IPS DF 19.7 (cell line): ENCODE measurements at regions not wholly inside any gene's neighbourhood (a gene's known extent, or its start where the extent isn't known, plus 50 kb on each side); places are given as distances from the start of the nearest gene placed in this dataset.
A peak's percentile ranks its signal among the peaks of the same experiment; 100 is the strongest.
"Not testable (repeated sequence)": the region's sequence is repeated elsewhere in the genome, so short reads cannot be mapped to it uniquely, and the experiment has no call there.

Source experiments
- DNase-seq: peaks from one replicate; pipeline ENCODE4 v3.0.0-alpha.2; 2013; ENCODE audit warnings: low read depth, low spot score

DNA sequence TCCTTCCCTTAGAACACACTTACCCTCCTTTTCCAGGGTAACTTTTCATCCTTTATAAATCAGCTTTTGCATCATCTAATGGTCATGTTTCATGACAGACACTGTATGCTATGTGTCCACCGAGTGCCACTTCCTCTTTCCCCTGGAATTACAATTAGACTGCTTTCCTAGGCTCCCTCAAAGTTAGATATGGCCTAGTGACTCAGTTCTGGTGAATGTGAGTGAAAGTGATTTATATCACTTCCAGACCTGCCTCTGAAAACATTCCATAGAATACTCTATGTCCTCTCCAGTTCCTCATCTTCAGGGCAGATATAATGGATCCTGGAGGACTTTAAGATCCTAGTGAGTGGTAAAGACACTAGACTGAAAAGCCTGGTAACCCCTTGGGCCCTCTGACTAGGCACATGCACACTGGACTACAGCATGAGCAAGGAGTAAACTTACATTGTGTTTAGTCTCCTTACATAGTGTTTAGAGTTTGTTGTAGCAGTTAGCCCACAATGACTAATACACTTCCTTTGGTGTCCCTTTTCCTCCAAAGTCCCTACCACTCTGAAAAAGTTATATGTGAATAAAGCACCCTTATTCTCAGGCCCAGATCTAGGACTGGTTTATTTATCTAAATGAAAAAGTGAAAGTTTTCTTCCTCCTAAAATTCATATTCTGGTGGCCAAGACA, 59.3 kb downstream of the GPR88 start:
- DNase-seq = no peak

DNA sequence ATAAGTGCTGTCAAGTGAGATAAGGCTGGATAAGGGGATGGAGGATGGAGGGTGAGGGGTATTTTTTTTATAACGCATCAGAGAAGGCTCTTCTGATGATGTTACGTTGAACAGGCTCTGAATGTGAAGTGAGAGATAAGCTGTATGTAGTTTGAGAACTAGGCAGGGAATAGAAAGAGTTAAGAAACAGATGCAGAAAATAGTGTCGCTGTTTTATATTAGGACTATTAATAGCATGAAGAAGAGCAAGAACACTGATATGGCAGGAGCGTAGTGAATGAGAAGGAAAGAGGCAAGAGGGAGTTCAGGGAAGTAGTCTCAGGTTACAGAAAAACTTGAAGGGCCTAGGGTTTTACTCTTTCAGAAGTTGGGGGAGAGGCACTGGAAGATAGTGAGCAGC, 59.8 kb downstream of the GPR88 start:
- no peak for DNase-seq

DNA sequence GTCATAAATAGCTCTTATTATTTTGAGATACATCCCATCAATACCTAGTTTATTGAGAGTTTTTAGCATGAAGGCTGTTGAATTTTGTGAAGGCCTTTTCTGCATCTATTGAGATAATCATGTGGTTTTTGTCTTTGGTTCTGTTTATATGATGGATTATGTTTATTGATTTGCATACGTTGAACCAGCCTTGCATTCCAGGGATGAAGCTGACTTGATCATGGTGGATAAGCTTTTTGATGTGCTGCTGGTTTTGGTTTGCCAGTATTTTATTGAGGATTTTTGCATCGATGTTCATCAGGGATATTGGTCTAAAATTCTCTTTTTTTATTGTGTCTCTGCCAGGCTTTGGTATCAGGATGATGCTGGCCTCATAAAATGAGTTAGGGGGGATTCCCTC, 62.4 kb downstream of the GPR88 start:
- not testable (repeated sequence) for DNase-seq

DNA sequence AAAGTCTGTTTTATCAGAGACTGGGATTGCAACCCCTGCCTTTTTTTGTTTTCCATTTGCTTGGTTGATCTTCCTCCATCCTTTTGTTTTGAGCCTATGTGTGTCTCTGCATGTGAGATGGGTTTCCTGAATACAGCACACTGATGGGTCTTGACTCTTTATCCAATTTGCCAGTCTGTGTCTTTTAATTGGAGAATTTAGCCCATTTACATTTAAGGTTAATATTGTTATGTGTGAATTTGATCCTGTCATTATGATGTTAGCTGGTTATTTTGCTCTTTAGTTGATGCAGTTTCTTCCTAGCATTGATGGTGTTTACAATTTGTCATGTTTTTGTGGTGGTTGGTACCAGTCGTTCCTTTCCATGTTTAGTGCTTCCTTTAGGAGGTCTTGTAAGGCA, 64.1 kb downstream of the GPR88 start:
- not testable (repeated sequence) for DNase-seq

DNA sequence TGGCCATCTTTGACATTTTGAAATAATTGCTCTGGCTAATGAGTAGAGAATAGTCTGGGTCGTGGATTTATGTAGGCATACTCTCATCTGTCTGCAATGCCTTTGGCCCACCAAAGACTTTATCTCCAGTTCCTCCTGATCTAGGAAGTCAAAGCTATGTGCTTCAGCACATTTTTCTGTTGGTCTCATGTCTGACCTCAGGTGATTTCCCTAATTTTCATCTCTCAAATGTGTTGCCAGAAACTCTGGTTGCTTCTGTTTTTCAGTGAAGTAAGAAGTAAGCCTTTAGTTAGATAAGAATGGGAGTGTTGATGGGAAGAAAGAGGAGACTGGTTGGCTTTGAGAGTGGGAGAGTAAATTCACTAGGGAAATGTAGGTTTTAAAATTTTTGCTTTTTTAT, 66.4 kb downstream of the GPR88 start:
- no peak for DNase-seq

DNA sequence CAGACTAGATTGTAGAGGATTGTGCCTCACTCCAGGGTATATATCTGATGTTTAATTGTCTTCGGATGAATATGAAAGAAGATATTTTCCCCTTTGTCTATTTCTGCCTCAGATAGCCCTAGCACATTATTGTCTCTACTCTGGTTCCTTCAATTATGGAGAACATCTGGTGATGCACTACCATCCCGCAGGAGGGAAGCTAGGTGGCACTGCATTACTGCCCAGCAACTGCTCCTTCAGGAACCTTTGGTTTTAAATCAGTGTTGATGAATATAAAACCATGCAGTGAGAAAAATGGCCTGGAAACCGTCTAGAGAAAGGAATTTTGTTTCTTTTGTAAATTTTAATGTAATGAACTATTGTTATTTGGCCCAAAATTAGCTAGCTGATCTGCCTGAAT, 68.5 kb downstream of the GPR88 start:
- no peak for DNase-seq

DNA sequence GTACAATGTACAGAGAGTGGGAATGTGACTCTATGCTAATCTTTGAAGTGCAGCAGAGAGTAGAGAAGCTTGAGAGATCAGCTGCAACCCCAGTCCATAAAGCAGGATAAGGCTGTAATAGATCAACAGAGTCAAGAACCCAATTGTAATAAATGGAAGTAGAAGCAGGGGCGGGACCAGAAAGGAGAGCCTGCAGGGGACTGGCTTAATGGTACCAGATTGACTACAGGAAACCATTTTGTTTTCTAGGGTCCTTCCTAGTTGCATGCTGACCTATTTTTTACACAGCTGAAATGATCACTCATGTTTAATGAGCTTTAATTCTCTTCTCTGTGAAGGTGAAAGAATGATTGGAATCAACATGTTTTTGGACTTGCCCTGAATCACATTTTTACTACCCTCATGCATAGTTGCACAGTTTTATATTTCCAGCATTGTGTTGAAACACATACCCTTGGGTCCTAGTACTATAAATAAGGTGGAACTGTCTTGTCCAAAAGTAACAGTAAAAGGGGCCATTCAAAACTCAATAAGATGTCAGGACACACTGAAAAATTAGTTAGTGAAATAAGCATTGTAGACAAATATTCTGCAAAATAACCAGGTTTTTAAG, 69.8 kb downstream of the GPR88 start:
- DNase-seq = no peak

DNA sequence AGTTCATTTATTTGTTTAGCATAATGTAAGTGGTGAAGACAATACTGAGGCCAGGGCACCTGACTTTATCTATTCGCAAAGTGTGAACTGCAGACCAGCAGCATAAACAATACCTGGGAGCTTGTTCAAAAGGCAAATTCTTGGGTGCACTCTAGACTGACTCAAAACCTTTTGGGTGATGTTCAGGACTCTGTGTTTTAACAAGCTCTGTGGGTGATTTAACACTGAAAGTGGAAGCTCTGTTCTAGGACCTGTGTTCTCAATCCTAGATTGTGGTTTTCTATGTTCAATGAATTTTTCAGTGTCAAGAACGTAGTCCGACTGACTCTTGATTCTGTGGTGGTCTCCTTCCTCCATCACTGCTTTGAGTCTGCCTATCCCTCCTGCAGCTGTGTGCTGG, 71.9 kb downstream of the GPR88 start:
- no peak for DNase-seq

DNA sequence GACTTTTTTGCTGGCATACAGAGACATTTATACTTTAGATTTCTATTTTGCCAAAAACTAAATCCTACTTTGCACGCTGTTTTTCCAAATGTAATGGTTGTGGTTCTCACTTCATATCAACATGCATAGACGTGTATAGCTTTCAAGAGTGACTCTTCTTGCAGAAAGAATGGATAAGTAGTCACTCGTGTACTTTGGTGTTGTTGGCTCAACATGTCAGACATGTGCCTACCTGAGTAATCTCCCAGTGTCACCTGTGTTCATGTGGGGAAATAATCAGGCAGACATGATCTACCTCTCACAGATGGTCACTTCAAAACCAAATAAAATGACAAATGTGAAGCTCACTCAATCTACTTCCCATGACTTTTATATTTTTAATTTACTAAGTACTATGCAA, 73.1 kb downstream of the GPR88 start:
- no peak for DNase-seq

DNA sequence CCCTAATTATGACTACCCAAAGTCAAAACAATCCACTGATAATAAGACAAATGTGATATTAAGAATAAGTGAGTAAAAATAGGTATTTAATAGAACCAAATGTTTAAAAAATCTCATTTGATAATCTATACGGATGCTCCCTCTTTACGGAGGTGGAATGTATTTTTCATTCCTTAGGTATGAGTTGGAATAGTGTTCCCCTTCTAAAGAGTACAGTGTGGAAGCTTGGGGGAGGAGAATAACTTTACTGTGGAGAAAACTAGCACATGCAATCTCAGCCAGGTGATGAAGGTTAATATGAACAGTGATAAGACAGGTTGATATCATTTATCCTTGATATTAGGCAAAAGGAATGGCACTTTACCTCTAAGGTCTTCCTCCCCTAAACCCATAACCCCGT, 74.6 kb downstream of the GPR88 start:
- no peak for DNase-seq

DNA sequence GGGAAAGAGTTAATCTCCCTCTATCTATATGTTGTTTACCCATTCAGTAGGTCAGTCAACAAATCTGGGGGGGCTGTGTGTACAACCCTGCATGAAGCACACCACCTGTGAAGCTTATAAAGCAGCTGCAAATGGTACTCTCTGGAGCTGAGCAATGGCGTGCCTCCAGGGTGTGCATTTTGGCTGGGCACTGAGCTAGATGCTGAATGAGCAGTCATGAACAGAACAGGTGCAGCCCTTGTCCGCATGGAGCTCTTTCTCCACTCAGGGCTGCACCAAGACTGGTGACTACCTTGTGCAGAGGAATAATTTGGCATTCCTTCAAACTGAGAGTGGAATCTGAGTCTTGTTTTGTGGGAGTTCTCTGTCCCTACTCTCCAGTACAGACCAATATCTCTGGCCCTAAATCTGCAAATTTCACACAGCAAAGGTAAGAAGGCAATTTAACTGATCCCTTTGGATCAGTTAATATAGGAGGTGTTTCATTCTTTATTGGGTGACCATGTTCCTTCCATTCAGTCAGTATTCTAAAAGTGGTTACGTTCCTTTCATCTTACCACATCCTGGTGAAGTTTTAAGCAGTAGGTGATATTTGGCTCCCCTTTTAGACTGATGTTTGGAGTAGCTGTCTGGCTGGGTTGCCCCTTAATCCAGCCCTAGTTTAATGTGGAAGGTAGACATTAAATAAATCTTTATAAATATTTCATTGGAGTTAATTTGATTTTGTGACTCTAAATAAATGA, 76.0 kb downstream of the GPR88 start:
- DNase-seq = no peak

DNA sequence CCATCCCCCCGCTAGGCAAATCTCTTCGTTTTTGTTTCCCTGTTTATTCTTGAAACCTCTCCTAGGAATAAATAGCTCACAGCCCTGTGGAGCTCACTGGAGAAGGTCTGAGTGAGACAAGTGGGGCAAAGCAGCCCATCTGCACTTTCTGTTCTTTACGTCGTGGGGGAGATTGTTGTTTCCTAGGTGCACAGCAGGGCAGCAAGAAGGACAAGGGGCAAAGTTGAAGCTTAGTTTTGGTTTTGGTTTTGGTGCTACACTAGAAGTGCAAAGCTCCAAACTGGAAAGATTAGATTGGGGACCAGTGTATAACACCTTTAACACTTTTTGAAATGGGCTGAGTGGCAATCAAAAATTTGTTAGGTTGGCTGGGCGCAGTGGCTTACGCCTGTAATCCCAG, 76.6 kb downstream of the GPR88 start:
- DNase-seq = no peak

DNA sequence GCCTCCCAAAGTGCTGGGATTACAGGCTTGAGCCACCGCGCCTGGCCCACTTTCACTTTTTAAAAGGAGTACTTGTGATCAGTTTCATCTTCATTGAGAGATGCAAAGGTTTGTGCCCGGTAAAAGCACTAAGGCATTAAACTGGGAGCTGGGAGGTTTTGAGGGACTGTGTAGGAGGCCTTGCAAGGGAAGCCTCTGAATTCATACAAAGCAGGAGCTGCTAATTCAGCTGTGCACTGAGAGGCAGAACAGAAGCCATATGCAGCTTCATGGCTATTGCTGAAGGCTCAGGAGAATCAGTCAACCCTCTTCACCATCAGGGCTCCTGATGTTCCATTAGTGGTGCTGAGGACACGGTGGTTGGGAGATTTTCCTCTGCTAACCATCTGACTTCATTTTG, 77.7 kb downstream of the GPR88 start:
- no peak for DNase-seq

DNA sequence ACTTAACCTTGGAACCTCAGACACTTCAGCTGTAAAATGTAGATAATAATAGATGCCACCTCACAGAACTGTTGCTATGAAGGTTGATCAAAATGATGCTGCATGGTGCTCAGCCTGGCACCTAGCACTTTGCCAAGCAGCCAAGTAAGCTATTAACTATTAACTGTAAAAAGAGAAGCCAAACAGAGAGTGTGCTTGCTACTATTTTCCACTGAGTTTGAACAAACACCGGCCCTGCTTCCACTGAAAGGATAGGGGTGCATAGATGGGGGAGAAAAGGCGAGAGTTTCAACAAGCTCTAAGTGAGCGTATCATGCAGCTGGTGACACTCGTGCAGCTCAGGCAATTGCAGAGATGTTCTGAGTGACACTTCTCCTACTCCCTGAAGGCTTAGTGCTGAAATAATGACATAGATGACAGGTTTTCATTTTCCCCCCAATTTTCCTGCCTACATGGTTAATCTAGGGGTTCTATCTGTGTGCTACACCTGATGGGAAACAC, 78.2 kb downstream of the GPR88 start:
- DNase-seq = no peak

DNA sequence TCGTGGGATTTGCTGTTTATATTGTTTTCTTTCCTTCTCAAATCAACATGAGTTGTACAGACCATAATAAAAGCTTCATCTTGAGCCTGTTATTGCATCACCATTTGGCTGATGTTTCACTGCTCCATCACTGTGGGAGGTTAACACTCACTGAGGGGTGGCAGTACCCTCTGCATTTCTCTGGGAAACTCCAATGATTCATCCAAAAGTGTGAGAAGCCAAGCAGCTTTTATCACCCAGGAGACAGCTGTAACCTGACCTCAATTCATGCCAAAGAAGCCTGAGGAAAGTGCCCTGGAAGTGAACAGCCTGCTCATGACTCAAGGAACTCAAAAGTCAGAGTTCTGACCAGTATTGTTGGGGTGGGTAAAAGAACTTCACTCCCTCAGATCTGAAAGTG, 84.1 kb downstream of the GPR88 start:
- peak; percentile 5 for DNase-seq

DNA sequence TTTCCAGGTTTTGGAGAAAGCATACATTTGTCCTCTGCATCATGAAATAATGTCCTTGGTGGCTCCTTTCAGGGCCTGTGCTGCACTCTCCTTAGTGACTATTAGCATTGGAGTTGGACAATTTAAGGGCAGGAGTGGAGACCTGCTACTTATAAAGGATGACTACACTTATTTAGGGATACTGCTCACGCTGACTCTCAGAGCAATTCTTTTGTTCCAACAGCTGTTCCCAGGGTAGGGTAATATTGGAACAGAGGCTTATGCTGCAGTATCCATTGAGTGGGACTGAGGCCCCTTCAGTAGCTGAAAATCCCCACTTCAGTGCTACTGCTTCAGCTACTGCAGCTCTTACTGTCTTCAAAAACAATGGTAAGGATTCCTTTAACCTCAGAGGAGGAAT, 84.6 kb downstream of the GPR88 start:
- no peak for DNase-seq

DNA sequence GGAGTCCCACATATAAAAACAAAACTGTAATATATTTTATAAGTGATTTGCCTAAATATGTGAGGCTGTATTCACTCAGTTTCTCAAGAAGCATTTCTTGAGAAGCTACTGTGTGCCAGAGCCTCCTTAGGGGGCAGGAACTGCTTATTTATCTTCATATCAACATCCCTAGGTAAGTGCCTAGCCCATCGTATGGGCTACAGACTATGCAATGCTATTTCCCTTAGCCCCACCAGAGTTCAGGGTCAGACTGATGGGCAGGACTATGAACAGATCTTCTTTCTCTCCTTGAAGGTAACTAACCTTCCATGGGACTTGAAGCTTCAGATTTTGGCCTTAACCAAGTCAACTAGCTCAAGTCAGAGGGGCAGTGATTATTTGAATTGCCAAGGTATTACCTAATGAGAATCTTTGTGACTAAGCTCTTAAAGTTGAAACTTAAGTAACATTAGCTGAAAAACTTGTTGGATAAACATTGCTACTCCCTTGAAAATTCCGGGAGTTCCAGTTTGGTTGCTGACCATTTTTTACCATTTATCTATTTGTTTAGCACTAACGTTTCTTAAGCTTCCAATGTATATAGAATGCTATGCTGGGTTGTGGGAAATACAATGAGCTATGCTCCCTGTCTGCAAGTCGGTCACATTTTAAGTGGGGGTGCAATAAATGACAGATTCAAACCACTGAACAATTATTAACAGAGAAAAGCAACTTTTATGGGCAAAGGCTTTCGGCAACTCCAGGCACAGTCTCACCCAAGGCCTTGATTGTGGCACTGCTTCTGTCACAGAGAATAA, 85.2 kb downstream of the GPR88 start:
- DNase-seq = no peak

DNA sequence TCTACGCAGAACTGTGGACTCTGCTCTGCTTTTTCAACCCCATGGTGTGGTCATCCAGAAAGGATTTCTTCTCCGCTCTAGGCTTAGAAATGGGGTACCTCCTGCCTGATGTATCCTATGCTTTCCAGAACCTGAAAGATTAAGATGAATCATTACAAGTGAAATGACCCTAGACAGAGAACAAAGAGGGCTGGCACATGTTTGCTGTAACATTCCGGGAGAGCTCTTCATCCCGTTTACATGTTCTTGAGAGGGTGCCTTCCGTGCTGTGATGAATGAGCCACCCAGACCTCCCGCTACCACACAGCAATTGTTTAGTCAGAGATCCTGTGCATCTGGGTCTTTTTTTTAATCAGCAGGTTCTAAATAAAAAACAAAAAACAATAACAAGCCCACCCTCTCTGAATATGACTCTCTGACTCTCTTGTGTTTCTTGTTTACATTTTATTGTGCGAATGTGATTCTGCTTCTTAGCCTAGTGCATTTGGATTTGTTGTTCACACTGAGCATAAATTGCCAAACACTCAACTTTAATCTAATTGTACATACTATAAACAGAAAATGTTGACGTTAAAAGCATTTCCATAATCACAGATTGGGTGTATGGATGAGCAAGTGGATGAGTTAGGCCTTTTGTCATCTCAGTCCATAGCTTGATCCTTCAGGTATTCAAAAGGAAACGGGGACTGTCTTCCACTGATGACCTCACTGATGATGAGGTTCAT, 87.1 kb downstream of the GPR88 start:
- DNase-seq = no peak

DNA sequence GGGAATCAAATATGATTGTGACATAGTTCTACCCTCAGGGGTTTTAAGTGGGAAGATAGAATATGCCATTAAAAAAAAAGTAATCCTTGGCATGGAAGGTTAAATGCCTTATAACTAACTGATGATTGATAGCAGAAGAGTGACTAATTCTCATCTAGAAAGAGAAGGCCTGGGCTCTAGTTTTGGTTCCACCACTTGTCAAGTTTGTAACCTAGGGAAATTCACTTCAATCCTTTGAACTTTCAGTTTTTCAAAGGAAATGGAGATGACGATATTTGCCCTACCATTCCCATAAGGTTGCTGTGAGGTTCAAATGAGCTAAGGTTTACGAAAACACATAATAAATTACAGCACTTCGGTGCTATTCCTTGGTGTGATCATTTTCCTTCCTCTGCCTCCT, 88.5 kb downstream of the GPR88 start:
- no peak for DNase-seq

DNA sequence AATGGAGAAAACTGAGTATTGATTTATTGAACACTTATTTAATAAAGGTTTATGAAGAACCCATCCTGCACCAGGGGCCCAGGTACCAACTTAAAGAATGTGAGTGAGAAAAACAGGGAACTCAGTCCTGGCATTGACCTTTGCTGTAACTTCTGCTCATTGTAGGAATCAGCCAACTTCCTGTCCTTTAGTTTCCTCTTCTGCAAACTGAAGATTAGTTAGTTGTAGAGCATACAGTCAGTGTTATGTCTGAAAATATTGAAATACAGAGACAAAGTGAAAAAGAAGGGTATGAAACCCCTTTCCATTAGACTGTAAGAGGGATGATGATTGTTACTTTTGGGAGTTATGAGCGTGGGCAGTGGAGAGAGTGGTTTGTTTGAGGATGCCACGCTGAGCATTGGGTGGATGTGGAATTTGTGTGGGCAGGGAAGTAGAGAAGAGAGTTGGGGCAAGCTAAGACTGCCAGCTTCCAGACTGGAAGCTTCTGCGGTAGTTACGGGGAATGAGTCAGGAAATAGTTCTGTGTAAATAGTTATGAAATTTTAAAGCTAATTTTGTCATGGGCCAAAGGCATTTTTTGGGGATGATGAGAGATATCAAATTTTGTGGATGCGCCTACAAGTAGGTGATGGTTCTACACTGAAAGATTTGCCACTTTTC, 89.2 kb downstream of the GPR88 start:
- no peak for DNase-seq

DNA sequence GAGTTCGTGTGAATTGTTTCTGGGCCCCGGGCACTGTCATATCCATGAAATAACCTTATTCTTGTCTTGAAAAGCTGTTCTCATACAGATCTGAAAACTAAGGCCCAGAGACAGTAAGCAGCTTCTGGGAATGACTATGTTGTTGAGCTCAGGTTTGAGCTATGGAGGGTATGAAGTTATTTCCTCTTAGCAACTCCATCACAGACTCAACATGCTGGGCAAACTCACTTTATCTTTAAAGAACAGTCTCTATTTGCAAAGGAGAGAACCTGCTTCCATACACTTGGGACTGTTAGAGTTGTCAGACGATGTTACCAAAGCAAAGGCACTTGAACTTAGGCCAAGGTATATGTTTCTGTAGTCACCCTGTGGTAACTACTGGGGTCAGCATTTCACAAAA, 90.0 kb downstream of the GPR88 start:
- DNase-seq = no peak
